Vagina (tissue), 2 donors: ENCODE measurements at regions not wholly inside any gene's neighbourhood (a gene's known extent, or its start where the extent isn't known, plus 50 kb on each side); places are given as distances from the start of the nearest gene placed in this dataset.

Experiments
- CTCF ChIP-seq, 3 experiments: fragments of 450-650 bp in 2 of 3; fragments of 200-600 bp in 1 of 3; sonication (generic) in 1 of 3; IDR thresholded peaks; one replicate each; pipeline ENCODE4 v1.5.1; 2017 to 2019; ENCODE audit warnings: antibody characterized with exemption in 3 of 3, mild to moderate bottlenecking in 2 of 3, moderate library complexity in 2 of 3
- POLR2AphosphoS5 ChIP-seq, 2 donors: sonication (generic); formaldehyde crosslinking; IDR thresholded peaks; one replicate each; pipeline ENCODE4 v1.9.0; 2017; ENCODE audit warnings: antibody characterized with exemption in 2 of 2, mild to moderate bottlenecking in 2 of 2, low read depth in 1 of 2; ENCODE audit not compliant: insufficient read depth in 1 of 2

- no peak for TF ChIP-seq CTCF (IDR thresholded peaks at IDR 0.05)
- no peak for TF ChIP-seq POLR2AphosphoS5 (IDR thresholded peaks at IDR 0.05; ENCODE audit: insufficient read depth in 1 of 2, low read depth in 1 of 2)
These were observed 509.7 kb downstream of the AJAP1 start for GRCh38 chr1:5164158-5164557.
